IPS-18a (cell line): ENCODE measurements at regions not wholly inside any gene's neighbourhood (a gene's known extent, or its start where the extent isn't known, plus 50 kb on each side); places are given as distances from the start of the nearest gene placed in this dataset.

Experiments used
- H3K27ac ChIP-seq: one replicate; pipeline ENCODE4 v1.5.1; 2013; ENCODE audit warnings: low read length
- H3K27me3 ChIP-seq: one replicate; pipeline ENCODE4 v1.6.1; 2013; ENCODE audit warnings: mild to moderate bottlenecking, low read length; ENCODE audit not compliant: control insufficient read depth, insufficient read depth
- H3K36me3 ChIP-seq: one replicate; pipeline ENCODE4 v1.6.1; 2013; ENCODE audit warnings: low read depth, low read length; ENCODE audit not compliant: control insufficient read depth
- H3K4me1 ChIP-seq: one replicate; pipeline ENCODE4 v1.6.1; 2013; ENCODE audit warnings: low read depth, low read length; ENCODE audit not compliant: control insufficient read depth
- H3K4me3 ChIP-seq: one replicate; pipeline ENCODE4 v1.5.1; 2013; ENCODE audit warnings: low read length
- H3K9ac ChIP-seq: one replicate; pipeline ENCODE4 v1.6.1; 2013; ENCODE audit warnings: mild to moderate bottlenecking, low read length, moderate library complexity
- H3K9me3 ChIP-seq: one replicate; pipeline ENCODE4 v1.6.1; 2013; ENCODE audit warnings: low read depth, low read length; ENCODE audit not compliant: control insufficient read depth

- H3K4me3 ChIP-seq: no peak overlapping the region
- H3K9me3 ChIP-seq: no peaks in the 10 kb centered on the region
- no peaks in the 10 kb centered on the region for H3K4me1 ChIP-seq
- no peaks in the 10 kb centered on the region for H3K36me3 ChIP-seq
- H3K27ac ChIP-seq: no peak overlapping the region
- no peak overlapping the region for H3K9ac ChIP-seq
- no peaks in the 10 kb centered on the region for H3K27me3 ChIP-seq
These were observed 157.2 kb upstream of the KAZN start for GRCh38 chr1:14441302-14441741.

- no peak overlapping the region for H3K9ac ChIP-seq
- H3K27ac ChIP-seq: no peak overlapping the region
- H3K36me3 ChIP-seq: no peaks in the 10 kb centered on the region
- H3K27me3 ChIP-seq: no peaks in the 10 kb centered on the region
- H3K4me1 ChIP-seq: no peaks in the 10 kb centered on the region
- H3K4me3 ChIP-seq: no peak overlapping the region
- H3K9me3 ChIP-seq: no peaks in the 10 kb centered on the region
These were observed 155.8 kb upstream of the KAZN start for GRCh38 chr1:14442669-14443068.

- H3K9me3 ChIP-seq: no peaks in the 10 kb centered on the region
- H3K27me3 ChIP-seq: no peaks in the 10 kb centered on the region
- no peak overlapping the region for H3K4me3 ChIP-seq
- H3K9ac ChIP-seq: no peak overlapping the region
- H3K36me3 ChIP-seq: no peaks in the 10 kb centered on the region
- H3K4me1 ChIP-seq: no peaks in the 10 kb centered on the region
- H3K27ac ChIP-seq: no peak overlapping the region
These were observed 155.2 kb upstream of the KAZN start for GRCh38 chr1:14443164-14443787.

- H3K4me3 ChIP-seq: no peak overlapping the region
- H3K36me3 ChIP-seq: no peaks in the 10 kb centered on the region
- no peaks in the 10 kb centered on the region for H3K9me3 ChIP-seq
- H3K4me1 ChIP-seq: no peaks in the 10 kb centered on the region
- no peak overlapping the region for H3K27ac ChIP-seq
- H3K9ac ChIP-seq: no peak overlapping the region
- no peaks in the 10 kb centered on the region for H3K27me3 ChIP-seq
These were observed 147.3 kb upstream of the KAZN start for GRCh38 chr1:14451217-14451616.

GRCh38 chr1:14452551-14452950, 145.9 kb upstream of the KAZN start:
- Histone ChIP-seq H3K27me3 (no peaks in the 10 kb centered on the region), H3K36me3 (no peaks in the 10 kb centered on the region), H3K4me1 (no peaks in the 10 kb centered on the region), H3K27ac (no peak overlapping the region), H3K9me3 (no peaks in the 10 kb centered on the region), H3K4me3 (no peak overlapping the region), H3K9ac (no peak overlapping the region)

GRCh38 chr1:14460173-14460572, 138.3 kb upstream of the KAZN start:
- Histone ChIP-seq H3K9me3 (no peaks in the 10 kb centered on the region), H3K9ac (no peak overlapping the region), H3K27me3 (no peaks in the 10 kb centered on the region), H3K27ac (no peak overlapping the region), H3K4me1 (no peaks in the 10 kb centered on the region), H3K36me3 (no peaks in the 10 kb centered on the region), H3K4me3 (no peak overlapping the region)

- Histone ChIP-seq H3K27ac (no peak overlapping the region), H3K4me3 (no peak overlapping the region), H3K27me3 (no peaks in the 10 kb centered on the region), H3K4me1 (no peaks in the 10 kb centered on the region), H3K9me3 (no peaks in the 10 kb centered on the region), H3K36me3 (no peaks in the 10 kb centered on the region), H3K9ac (no peak overlapping the region)
These were observed 135.6 kb upstream of the KAZN start for GRCh38 chr1:14462851-14463250.

GRCh38 chr1:14466006-14466405, 132.5 kb upstream of the KAZN start:
- Histone ChIP-seq H3K27ac (no peak overlapping the region), H3K9me3 (no peaks in the 10 kb centered on the region), H3K9ac (no peak overlapping the region), H3K27me3 (no peaks in the 10 kb centered on the region), H3K4me1 (no peaks in the 10 kb centered on the region), H3K4me3 (no peak overlapping the region), H3K36me3 (no peaks in the 10 kb centered on the region)

- Histone ChIP-seq H3K9ac (no peak overlapping the region), H3K4me3 (no peak overlapping the region), H3K9me3 (no peaks in the 10 kb centered on the region), H3K27me3 (no peaks in the 10 kb centered on the region), H3K4me1 (no peaks in the 10 kb centered on the region), H3K36me3 (no peaks in the 10 kb centered on the region), H3K27ac (no peak overlapping the region)
These were observed 131.4 kb upstream of the KAZN start for GRCh38 chr1:14467112-14467511.

GRCh38 chr1:14468751-14469150, 129.7 kb upstream of the KAZN start:
- H3K4me3 ChIP-seq: no peak overlapping the region
- H3K27me3 ChIP-seq: no peaks in the 10 kb centered on the region
- no peaks in the 10 kb centered on the region for H3K9me3 ChIP-seq
- no peaks in the 10 kb centered on the region for H3K4me1 ChIP-seq
- no peak overlapping the region for H3K27ac ChIP-seq
- no peak overlapping the region for H3K9ac ChIP-seq
- no peaks in the 10 kb centered on the region for H3K36me3 ChIP-seq

GRCh38 chr1:14470802-14471201, 127.7 kb upstream of the KAZN start:
- Histone ChIP-seq H3K27me3 (no peaks in the 10 kb centered on the region), H3K36me3 (no peaks in the 10 kb centered on the region)

GRCh38 chr1:14474856-14475255, 123.6 kb upstream of the KAZN start:
- H3K4me1 ChIP-seq: no peaks in the 10 kb centered on the region
- no peaks in the 10 kb centered on the region for H3K27me3 ChIP-seq
- no peak overlapping the region for H3K9ac ChIP-seq
- no peaks in the 10 kb centered on the region for H3K9me3 ChIP-seq
- H3K36me3 ChIP-seq: no peaks in the 10 kb centered on the region
- H3K27ac ChIP-seq: no peak overlapping the region
- no peak overlapping the region for H3K4me3 ChIP-seq

More at GRCh38 chr1:14470802-14471201, 127.7 kb upstream of the KAZN start:
- Histone ChIP-seq H3K4me1 (no peaks in the 10 kb centered on the region), H3K27ac (no peak overlapping the region), H3K9me3 (no peaks in the 10 kb centered on the region), H3K9ac (no peak overlapping the region), H3K4me3 (no peak overlapping the region)
